Esophagus squamous epithelium (tissue), 4 donors: ENCODE measurements at regions not wholly inside any gene's neighbourhood (a gene's known extent, or its start where the extent isn't known, plus 50 kb on each side); places are given as distances from the start of the nearest gene placed in this dataset.

Experiments used
- CTCF ChIP-seq, 6 experiments: fragments of 450-650 bp in 4 of 6; fragments of 200-600 bp in 2 of 6; sonication (generic) in 2 of 6; IDR thresholded peaks; one replicate each; pipeline ENCODE4 v1.5.1; 2016 to 2019; ENCODE audit warnings: antibody characterized with exemption in 6 of 6, mild to moderate bottlenecking in 4 of 6, moderate library complexity in 4 of 6
- POLR2A ChIP-seq, 4 donors: fragments of 450-650 bp; IDR thresholded peaks; one replicate each; pipeline ENCODE4 v1.6.1; 2017; ENCODE audit warnings: antibody characterized with exemption in 4 of 4, mild to moderate bottlenecking in 4 of 4, moderate library complexity in 3 of 4

GRCh38 chr19:56930647-56931535 is 90.4 kb upstream of the PEG3 start:
- TF ChIP-seq CTCF (IDR thresholded peaks at IDR 0.05) (no peak), POLR2A (IDR thresholded peaks at IDR 0.05) (no peak)
